ENCODE measurements at regions not wholly inside any gene's neighbourhood (a gene's known extent, or its start where the extent isn't known, plus 50 kb on each side); places are given as distances from the start of the nearest gene placed in this dataset.

- TF ChIP-seq CTCF (IDR thresholded peaks at IDR 0.05): no peak
- no peak for TF ChIP-seq POLR2A (IDR thresholded peaks at IDR 0.05)
Observed at GRCh38 chr10:61153771-61154170, 209.8 kb upstream of the RHOBTB1 start.
